GM21786 (cell line): ENCODE measurements at regions not wholly inside any gene's neighbourhood (a gene's known extent, or its start where the extent isn't known, plus 50 kb on each side); places are given as distances from the start of the nearest gene placed in this dataset.

ENCODE experiments used
- ATAC-seq: cut with Tn5 transposase; IDR thresholded peaks from one replicate; pipeline ENCODE4 v1.9.1; 2021; ENCODE audit not compliant: unreplicated experiment

GRCh38 chr1:56418151-56418631, 161.2 kb downstream of the PLPP3 start:
- ATAC-seq, result no peak

- ATAC-seq, result no peak
Measured at GRCh38 chr1:56417646-56418045, 161.7 kb downstream of the PLPP3 start.

- ATAC-seq, result no peak
Measured at GRCh38 chr1:56416495-56416894, 162.9 kb downstream of the PLPP3 start.

- ATAC-seq, result no peak
Measured at GRCh38 chr1:56415720-56416119, 163.6 kb downstream of the PLPP3 start.

- no peak for ATAC-seq
Measured at GRCh38 chr1:56415258-56415657, 164.1 kb downstream of the PLPP3 start.

GRCh38 chr1:56414728-56415224, 164.6 kb downstream of the PLPP3 start:
- ATAC-seq, result no peak

GRCh38 chr1:56413671-56414199, 165.6 kb downstream of the PLPP3 start:
- ATAC-seq, result no peak

- no peak for ATAC-seq
Measured at GRCh38 chr1:56411484-56412180, 167.7 kb downstream of the PLPP3 start.

- ATAC-seq, result no peak
Measured at GRCh38 chr1:56411021-56411420, 168.3 kb downstream of the PLPP3 start.

- ATAC-seq, result no peak
Measured at GRCh38 chr1:56410405-56410804, 169.0 kb downstream of the PLPP3 start.

GRCh38 chr1:56409112-56409691, 170.2 kb downstream of the PLPP3 start:
- no peak for ATAC-seq

- ATAC-seq, result no peak
Measured at GRCh38 chr1:56406821-56407220, 172.5 kb downstream of the PLPP3 start.

GRCh38 chr1:56404561-56405030, 174.8 kb downstream of the PLPP3 start:
- ATAC-seq, result no peak

GRCh38 chr1:56404066-56404465, 175.3 kb downstream of the PLPP3 start:
- no peak for ATAC-seq

- ATAC-seq, result no peak
Measured at GRCh38 chr1:56403321-56403720, 176.0 kb downstream of the PLPP3 start.

GRCh38 chr1:56401191-56401590, 178.2 kb downstream of the PLPP3 start:
- no peak for ATAC-seq

GRCh38 chr1:56400526-56400925, 178.8 kb downstream of the PLPP3 start:
- ATAC-seq, result no peak

GRCh38 chr1:56399795-56400194, 179.6 kb downstream of the PLPP3 start:
- ATAC-seq, result no peak

GRCh38 chr1:56399326-56399725, 180.0 kb downstream of the PLPP3 start:
- no peak for ATAC-seq

GRCh38 chr1:56397811-56398231, 181.5 kb downstream of the PLPP3 start:
- ATAC-seq, result no peak

- ATAC-seq, result no peak
Measured at GRCh38 chr1:56397409-56397808, 182.0 kb downstream of the PLPP3 start.

- no peak for ATAC-seq
Measured at GRCh38 chr1:56396581-56396980, 182.8 kb downstream of the PLPP3 start.
